GM23338 (cell line): ENCODE measurements at regions not wholly inside any gene's neighbourhood (a gene's known extent, or its start where the extent isn't known, plus 50 kb on each side); places are given as distances from the start of the nearest gene placed in this dataset.
A peak's percentile ranks its signal among the peaks of the same experiment; 100 is the strongest.

Experiments used
- ATAC-seq: fragments of 200-7000 bp; cut with Tn5 transposase; 3 replicates; pipeline ENCODE4 v1.9.1; 2020
- DNase-seq: peaks from one replicate; pipeline ENCODE4 v3.0.0-alpha.2; 2015; ENCODE audit warnings: low spot score
- H2AFZ ChIP-seq: fragments of 200-600 bp; sonication (generic); 2 replicates; pipeline ENCODE4 v1.8.0; 2016; ENCODE audit warnings: antibody characterized with exemption, mild to moderate bottlenecking, moderate library complexity
- H3F3A ChIP-seq: fragments of 200-600 bp; sonication (generic); replicated peaks from 2 replicates; pipeline ENCODE4 v1.8.0; 2017; ENCODE audit warnings: antibody characterized with exemption, mixed run types, low read depth
- H3K27ac ChIP-seq: fragments of 200-600 bp; sonication (generic); 2 replicates; pipeline ENCODE4 v1.6.1; 2016; ENCODE audit warnings: low read depth
- H3K27me3 ChIP-seq: fragments of 200-600 bp; sonication (generic); 2 replicates; pipeline ENCODE4 v1.8.0; 2016; ENCODE audit warnings: mild to moderate bottlenecking, mixed run types, moderate library complexity; ENCODE audit not compliant: insufficient read depth
- H3K36me3 ChIP-seq: fragments of 200-600 bp; sonication (generic); 2 replicates; pipeline ENCODE4 v1.8.0; 2016; ENCODE audit warnings: mild to moderate bottlenecking; ENCODE audit not compliant: insufficient read depth
- H3K4me1 ChIP-seq: fragments of 200-600 bp; sonication (generic); 2 replicates; pipeline ENCODE4 v1.8.0; 2016; ENCODE audit warnings: mild to moderate bottlenecking, moderate library complexity; ENCODE audit not compliant: insufficient read depth
- H3K4me2 ChIP-seq: fragments of 200-600 bp; sonication (generic); 2 replicates; pipeline ENCODE4 v1.7.1; 2017; ENCODE audit warnings: mixed run types
- H3K4me3 ChIP-seq: fragments of 200-600 bp; sonication (generic); 2 replicates; pipeline ENCODE4 v1.6.1; 2016; ENCODE audit warnings: mixed run types
- H3K79me2 ChIP-seq: fragments of 200-600 bp; sonication (generic); replicated peaks from 2 replicates; pipeline ENCODE4 v1.8.0; 2017; ENCODE audit warnings: mild to moderate bottlenecking; ENCODE audit not compliant: insufficient read depth
- H3K9me2 ChIP-seq: fragments of 200-600 bp; sonication (generic); 2 replicates; pipeline ENCODE4 v1.8.0; 2017; ENCODE audit not compliant: insufficient read depth
- H4K20me1 ChIP-seq: fragments of 200-600 bp; sonication (generic); replicated peaks from 2 replicates; pipeline ENCODE4 v1.8.0; 2017; ENCODE audit warnings: mild to moderate bottlenecking; ENCODE audit not compliant: insufficient read depth
- H3K27ac Mint-ChIP-seq: 2 replicates; pipeline ENCODE4 v1.8.0; 2020; ENCODE audit warnings: inconsistent platforms, mild to moderate bottlenecking, moderate library complexity, mixed read lengths
- H3K27me3 Mint-ChIP-seq: 3 replicates; pipeline ENCODE4 v1.8.0; 2022; ENCODE audit warnings: low read depth, mild to moderate bottlenecking, moderate library complexity, mixed read lengths, inconsistent platforms; ENCODE audit not compliant: insufficient read depth, poor library complexity
- H3K36me3 Mint-ChIP-seq: 3 replicates; pipeline ENCODE4 v1.8.0; 2021; ENCODE audit warnings: low read depth, mild to moderate bottlenecking, inconsistent platforms, moderate library complexity, mixed read lengths
- H3K4me1 Mint-ChIP-seq: 3 replicates; pipeline ENCODE4 v1.8.0; 2020; ENCODE audit warnings: mild to moderate bottlenecking, inconsistent platforms, mixed read lengths
- H3K4me3 Mint-ChIP-seq: 3 replicates; pipeline ENCODE4 v1.8.0; 2021; ENCODE audit warnings: moderate library complexity, mild to moderate bottlenecking, inconsistent platforms, mixed read lengths
- H3K9me3 Mint-ChIP-seq: 3 replicates; pipeline ENCODE4 v1.8.0; 2020; ENCODE audit warnings: moderate library complexity, mild to moderate bottlenecking, inconsistent platforms, mixed read lengths
- CREB1 ChIP-seq: fragments of 250-450 bp; sonication (Bioruptor Pico); IDR thresholded peaks from 2 replicates; pipeline ENCODE4 v1.5.0; 2020; ENCODE audit warnings: low read depth, mild to moderate bottlenecking, moderate library complexity
- ETS1 ChIP-seq: IDR thresholded peaks from 2 replicates; pipeline ENCODE4 v1.6.1; 2016; ENCODE audit warnings: antibody characterized with exemption
- EZH2phosphoT487 ChIP-seq: fragments of 200-600 bp; sonication (generic); IDR thresholded peaks from one replicate; pipeline ENCODE4 v1.8.1; 2018; ENCODE audit warnings: antibody characterized with exemption; ENCODE audit not compliant: unreplicated experiment
- JUNB ChIP-seq: IDR thresholded peaks from one replicate; pipeline ENCODE4 v1.6.1; 2016; ENCODE audit warnings: antibody characterized with exemption; ENCODE audit not compliant: unreplicated experiment
- NANOG ChIP-seq: IDR thresholded peaks from 2 replicates; pipeline ENCODE4 v1.6.1; 2016; ENCODE audit warnings: antibody characterized with exemption, borderline replicate concordance
- STAT1 ChIP-seq: IDR thresholded peaks from one replicate; pipeline ENCODE4 v1.6.1; 2016; ENCODE audit warnings: antibody characterized with exemption; ENCODE audit not compliant: unreplicated experiment
- ZNF114 ChIP-seq: fragments of 250-450 bp; sonication (Bioruptor Pico); IDR thresholded peaks from 2 replicates; pipeline ENCODE4 v1.5.0; 2020; ENCODE audit warnings: mild to moderate bottlenecking, moderate library complexity
- ZNF331 ChIP-seq: fragments of 250-450 bp; sonication (Bioruptor Pico); IDR thresholded peaks from 2 replicates; pipeline ENCODE4 v1.5.0; 2020; ENCODE audit warnings: low read depth, mild to moderate bottlenecking, moderate library complexity
- ZNF462 ChIP-seq: fragments of 250-450 bp; sonication (Bioruptor Pico); IDR thresholded peaks from 2 replicates; pipeline ENCODE4 v1.5.0; 2020; ENCODE audit warnings: mild to moderate bottlenecking, moderate library complexity
- TF ChIP-seq, protein P1 (sequence below), 2 experiments: fragments of 200-600 bp in 1 of 2; sonication (generic) in 1 of 2; conservative IDR thresholded peaks; 2 replicates each; pipeline versions ENCODE4 v1.5.1 to v1.6.1; 2016 to 2017; ENCODE audit warnings: antibody characterized with exemption in 2 of 2, low read depth in 2 of 2, mild to moderate bottlenecking in 2 of 2, moderate library complexity in 1 of 2

GRCh38 chr5:8473016-8473415, 604.1 kb downstream of the MTRR start:
- peaks cover 9% of the 10 kb centered on the region; the same call in 2 of the 3 replicates for H3K4me1 Mint-ChIP-seq
- no peaks in the 10 kb centered on the region for H3K27me3 ChIP-seq
- peaks cover 49% of the 10 kb centered on the region for H3K9me3 Mint-ChIP-seq
- H3K79me2 ChIP-seq = no peaks in the 10 kb centered on the region
- ATAC-seq (no peak), DNase-seq (no peak)
- no peaks in the 10 kb centered on the region for H3K27me3 Mint-ChIP-seq
- H3K4me3 Mint-ChIP-seq = no peak overlapping the region
- peaks cover 8% of the 10 kb centered on the region; the same call in 1 of the 2 replicates for H3K4me1 ChIP-seq
- no peak overlapping the region for H3K4me2 ChIP-seq
- no peak overlapping the region for H2AFZ ChIP-seq
- H3F3A ChIP-seq = no peaks in the 10 kb centered on the region
- no peak overlapping the region for H3K27ac ChIP-seq
- H3K4me3 ChIP-seq = no peak overlapping the region
- H3K27ac Mint-ChIP-seq = no peak overlapping the region
- no peaks in the 10 kb centered on the region for H4K20me1 ChIP-seq
- H3K36me3 Mint-ChIP-seq = peaks cover 30% of the 10 kb centered on the region; the same call in 2 of the 3 replicates
- peaks cover 14% of the 10 kb centered on the region; the same call in 1 of the 2 replicates for H3K36me3 ChIP-seq
- peaks cover 11% of the 10 kb centered on the region for H3K9me2 ChIP-seq
- TF ChIP-seq ETS1 (no peak), JUNB (no peak), ZNF331 (CRISPR knock-in tag) (no peak), ZNF114 (no peak), STAT1 (no peak)

DNA sequence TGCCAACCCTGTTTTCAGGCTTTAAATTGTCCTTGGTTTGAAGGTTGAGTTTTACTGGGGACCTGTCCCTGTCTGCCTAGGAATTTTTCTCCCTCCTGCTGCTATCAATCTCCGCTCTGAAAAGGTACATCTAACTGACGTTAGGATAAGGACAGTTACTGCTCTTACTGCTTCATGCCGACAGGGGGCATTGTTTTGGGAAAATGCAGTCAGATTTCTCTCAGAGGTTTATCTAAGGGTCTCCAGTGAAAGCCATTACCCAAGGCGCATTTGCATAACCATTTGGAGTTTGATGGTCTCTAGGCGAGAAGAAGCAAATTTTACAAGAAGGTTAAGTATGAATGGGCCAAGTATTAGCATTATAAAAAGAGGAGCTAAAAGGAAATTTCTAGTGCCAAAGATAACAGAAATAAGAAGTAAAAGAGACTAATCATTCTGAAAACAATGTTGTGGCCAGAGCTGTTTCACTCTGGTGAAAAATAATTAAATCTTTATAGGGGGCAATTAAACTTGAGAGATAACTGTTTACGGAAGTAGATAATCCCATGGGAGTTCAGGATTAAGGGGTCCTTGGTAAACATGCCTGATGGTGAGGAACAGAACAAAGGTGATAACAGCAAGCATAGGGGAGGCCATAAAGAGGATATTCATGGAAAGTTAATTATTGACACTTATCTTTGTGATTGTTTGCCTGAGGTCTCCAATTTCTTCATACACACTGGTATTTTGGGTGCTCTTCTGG, 605.0 kb downstream of the MTRR start:
- H3K27ac Mint-ChIP-seq = no peak overlapping the region
- Histone ChIP-seq H3K27me3 (no peaks in the 10 kb centered on the region), H3K4me1 (peaks cover 8% of the 10 kb centered on the region; the same call in 1 of the 2 replicates), H3K27ac (no peak overlapping the region), H2AFZ (no peak overlapping the region), H3K4me2 (no peak overlapping the region), H4K20me1 (no peaks in the 10 kb centered on the region), H3K4me3 (no peak overlapping the region), H3F3A (no peaks in the 10 kb centered on the region), H3K79me2 (no peaks in the 10 kb centered on the region), H3K9me2 (peaks cover 7% of the 10 kb centered on the region; the same call in 1 of the 2 replicates), H3K36me3 (peaks cover 14% of the 10 kb centered on the region; the same call in 1 of the 2 replicates)
- H3K27me3 Mint-ChIP-seq = no peaks in the 10 kb centered on the region
- ATAC-seq (peak; percentile 69), DNase-seq (peak; percentile 72)
- TF ChIP-seq STAT1 = no peak
- TF ChIP-seq EZH2phosphoT487 = no peak
- no peak for TF ChIP-seq ETS1
- 0 out of 2 replicates have a peak, but pooled peaks have one; percentile 16 for TF ChIP-seq NANOG
- peak; percentile 66; the same call in 1 of the 2 replicates for TF ChIP-seq ZNF462 (CRISPR knock-in tag)
- TF ChIP-seq, protein P1, sequence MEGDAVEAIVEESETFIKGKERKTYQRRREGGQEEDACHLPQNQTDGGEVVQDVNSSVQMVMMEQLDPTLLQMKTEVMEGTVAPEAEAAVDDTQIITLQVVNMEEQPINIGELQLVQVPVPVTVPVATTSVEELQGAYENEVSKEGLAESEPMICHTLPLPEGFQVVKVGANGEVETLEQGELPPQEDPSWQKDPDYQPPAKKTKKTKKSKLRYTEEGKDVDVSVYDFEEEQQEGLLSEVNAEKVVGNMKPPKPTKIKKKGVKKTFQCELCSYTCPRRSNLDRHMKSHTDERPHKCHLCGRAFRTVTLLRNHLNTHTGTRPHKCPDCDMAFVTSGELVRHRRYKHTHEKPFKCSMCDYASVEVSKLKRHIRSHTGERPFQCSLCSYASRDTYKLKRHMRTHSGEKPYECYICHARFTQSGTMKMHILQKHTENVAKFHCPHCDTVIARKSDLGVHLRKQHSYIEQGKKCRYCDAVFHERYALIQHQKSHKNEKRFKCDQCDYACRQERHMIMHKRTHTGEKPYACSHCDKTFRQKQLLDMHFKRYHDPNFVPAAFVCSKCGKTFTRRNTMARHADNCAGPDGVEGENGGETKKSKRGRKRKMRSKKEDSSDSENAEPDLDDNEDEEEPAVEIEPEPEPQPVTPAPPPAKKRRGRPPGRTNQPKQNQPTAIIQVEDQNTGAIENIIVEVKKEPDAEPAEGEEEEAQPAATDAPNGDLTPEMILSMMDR (conservative IDR thresholded peaks at IDR 0.05; ENCODE audit: low read depth in 2 of 2) = peak; percentile 65 to 74
- no peak for TF ChIP-seq CREB1
- peaks cover 30% of the 10 kb centered on the region; the same call in 2 of the 3 replicates for H3K36me3 Mint-ChIP-seq
- H3K4me1 Mint-ChIP-seq = peaks cover 9% of the 10 kb centered on the region; the same call in 2 of the 3 replicates
- no peak overlapping the region for H3K4me3 Mint-ChIP-seq
- peaks cover 49% of the 10 kb centered on the region for H3K9me3 Mint-ChIP-seq
